ENCODE measurements at regions not wholly inside any gene's neighbourhood (a gene's known extent, or its start where the extent isn't known, plus 50 kb on each side); places are given as distances from the start of the nearest gene placed in this dataset.

- peak; percentile 95 for DNase-seq (ENCODE audit: low read depth)
These were observed 96.8 kb upstream of the AGR3 start for GRCh38 chr7:16978358-16979244.

- DNase-seq (ENCODE audit: low read depth) = no peak
These were observed 98.8 kb upstream of the AGR3 start for GRCh38 chr7:16980539-16980938.

GRCh38 chr7:16982640-16983350, 101.0 kb upstream of the AGR3 start:
- peak; percentile 70 for DNase-seq (ENCODE audit: low read depth)

- DNase-seq (ENCODE audit: low read depth) = no peak
These were observed 102.6 kb upstream of the AGR3 start for GRCh38 chr7:16984375-16984774.

- no peak for DNase-seq (ENCODE audit: low read depth)
These were observed 103.8 kb upstream of the AGR3 start for GRCh38 chr7:16985621-16986020.

GRCh38 chr7:16986755-16987154, 105.0 kb upstream of the AGR3 start:
- DNase-seq (ENCODE audit: low read depth) = no peak

- peak; percentile 86 for DNase-seq (ENCODE audit: low read depth)
These were observed 108.1 kb upstream of the AGR3 start for GRCh38 chr7:16989811-16990413.

- no peak for DNase-seq (ENCODE audit: low read depth)
These were observed 109.8 kb upstream of the AGR3 start for GRCh38 chr7:16991551-16991950.

GRCh38 chr7:16993543-16993942, 111.8 kb upstream of the AGR3 start:
- DNase-seq (ENCODE audit: low read depth) = no peak

GRCh38 chr7:16998481-16999051, 116.8 kb upstream of the AGR3 start:
- DNase-seq (ENCODE audit: low read depth) = no peak

GRCh38 chr7:16999541-17000267, 117.9 kb upstream of the AGR3 start:
- no peak for DNase-seq (ENCODE audit: low read depth)

GRCh38 chr7:17005271-17005670, 123.5 kb upstream of the AGR3 start:
- no peak for DNase-seq (ENCODE audit: low read depth)

GRCh38 chr7:17007841-17008240, 126.1 kb upstream of the AGR3 start:
- DNase-seq (ENCODE audit: low read depth) = no peak

GRCh38 chr7:17009007-17009719, 127.4 kb upstream of the AGR3 start:
- DNase-seq (ENCODE audit: low read depth) = peak; percentile 41

- DNase-seq (ENCODE audit: low read depth) = peak; percentile 47
These were observed 128.2 kb upstream of the AGR3 start for GRCh38 chr7:17009933-17010332.

GRCh38 chr7:17010637-17011300, 129.0 kb upstream of the AGR3 start:
- DNase-seq (ENCODE audit: low read depth) = no peak

- no peak for DNase-seq (ENCODE audit: low read depth)
These were observed 131.4 kb upstream of the AGR3 start for GRCh38 chr7:17013204-17013603.

GRCh38 chr7:17014686-17015085, 132.9 kb upstream of the AGR3 start:
- DNase-seq (ENCODE audit: low read depth) = no peak

- DNase-seq (ENCODE audit: low read depth) = no peak
These were observed 133.8 kb upstream of the AGR3 start for GRCh38 chr7:17015598-17016031.

- no peak for DNase-seq (ENCODE audit: low read depth)
These were observed 134.7 kb upstream of the AGR3 start for GRCh38 chr7:17016402-17017010.

Data from renal cortical epithelial cell (primary cell).